ENCODE measurements at regions not wholly inside any gene's neighbourhood (a gene's known extent, or its start where the extent isn't known, plus 50 kb on each side); places are given as distances from the start of the nearest gene placed in this dataset.

DNA sequence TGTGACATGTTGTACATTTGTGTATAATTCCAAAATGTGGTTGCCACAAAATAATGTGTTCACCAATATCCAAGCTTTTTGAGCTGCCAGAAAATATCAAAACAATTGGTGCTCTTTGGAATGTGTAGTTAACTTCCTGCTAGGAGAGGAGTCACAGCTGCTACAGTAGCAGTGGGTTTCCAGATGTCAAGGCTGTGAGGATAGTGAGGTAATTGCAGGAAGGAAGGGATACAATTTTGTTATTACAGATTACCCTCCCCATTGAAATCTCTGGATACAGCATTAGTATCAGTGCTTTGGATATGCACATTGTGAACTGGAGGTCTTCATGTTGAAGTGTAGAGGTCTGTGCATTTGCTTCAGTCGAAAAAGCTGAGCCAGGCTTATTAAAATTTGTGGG, 253.2 kb downstream of the PTPRC start:
- TF ChIP-seq, protein P1, sequence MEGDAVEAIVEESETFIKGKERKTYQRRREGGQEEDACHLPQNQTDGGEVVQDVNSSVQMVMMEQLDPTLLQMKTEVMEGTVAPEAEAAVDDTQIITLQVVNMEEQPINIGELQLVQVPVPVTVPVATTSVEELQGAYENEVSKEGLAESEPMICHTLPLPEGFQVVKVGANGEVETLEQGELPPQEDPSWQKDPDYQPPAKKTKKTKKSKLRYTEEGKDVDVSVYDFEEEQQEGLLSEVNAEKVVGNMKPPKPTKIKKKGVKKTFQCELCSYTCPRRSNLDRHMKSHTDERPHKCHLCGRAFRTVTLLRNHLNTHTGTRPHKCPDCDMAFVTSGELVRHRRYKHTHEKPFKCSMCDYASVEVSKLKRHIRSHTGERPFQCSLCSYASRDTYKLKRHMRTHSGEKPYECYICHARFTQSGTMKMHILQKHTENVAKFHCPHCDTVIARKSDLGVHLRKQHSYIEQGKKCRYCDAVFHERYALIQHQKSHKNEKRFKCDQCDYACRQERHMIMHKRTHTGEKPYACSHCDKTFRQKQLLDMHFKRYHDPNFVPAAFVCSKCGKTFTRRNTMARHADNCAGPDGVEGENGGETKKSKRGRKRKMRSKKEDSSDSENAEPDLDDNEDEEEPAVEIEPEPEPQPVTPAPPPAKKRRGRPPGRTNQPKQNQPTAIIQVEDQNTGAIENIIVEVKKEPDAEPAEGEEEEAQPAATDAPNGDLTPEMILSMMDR (IDR thresholded peaks at IDR 0.05; ENCODE audit: insufficient read depth, low read depth, low read length), result no peak
- TF ChIP-seq EZH2 (IDR thresholded peaks at IDR 0.05; ENCODE audit: insufficient read depth, low read length), result no peak

Data from astrocyte (in vitro differentiated cells and primary cell).